DMS79 (cell line): ENCODE measurements at regions not wholly inside any gene's neighbourhood (a gene's known extent, or its start where the extent isn't known, plus 50 kb on each side); places are given as distances from the start of the nearest gene placed in this dataset.

Experiments used
- DNase-seq: peaks from one replicate; lab custom pipeline; 2025; lab: John Stamatoyannopoulos, UW

DNA sequence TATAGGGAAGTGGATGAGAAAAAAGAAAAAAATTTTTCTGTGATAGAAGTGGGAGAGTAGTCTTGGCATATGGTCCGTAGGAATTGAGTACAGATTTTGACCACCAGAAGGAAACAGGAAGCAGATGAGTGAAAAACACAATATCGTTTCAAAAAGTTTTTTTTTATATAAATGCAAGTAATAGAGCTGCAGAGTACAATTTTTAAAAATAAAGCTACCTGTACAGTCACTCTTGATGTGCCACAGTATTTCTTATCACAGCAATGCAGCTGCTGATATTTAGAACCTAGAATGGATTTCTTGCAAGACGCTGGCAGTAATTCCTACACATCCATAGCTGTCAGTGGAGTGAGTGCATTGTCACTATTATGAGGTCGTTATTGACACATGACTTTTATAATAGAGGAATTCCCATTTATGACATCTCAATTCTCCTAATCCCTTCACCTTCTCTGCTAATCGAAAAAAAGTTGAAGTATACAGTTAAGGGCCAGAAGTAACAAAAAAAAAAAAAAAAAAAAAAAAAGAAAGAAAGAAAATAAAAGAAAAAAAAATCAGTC lies 477.7 kb downstream of the TAF11L14 start:
- DNase-seq: no peak

DNA sequence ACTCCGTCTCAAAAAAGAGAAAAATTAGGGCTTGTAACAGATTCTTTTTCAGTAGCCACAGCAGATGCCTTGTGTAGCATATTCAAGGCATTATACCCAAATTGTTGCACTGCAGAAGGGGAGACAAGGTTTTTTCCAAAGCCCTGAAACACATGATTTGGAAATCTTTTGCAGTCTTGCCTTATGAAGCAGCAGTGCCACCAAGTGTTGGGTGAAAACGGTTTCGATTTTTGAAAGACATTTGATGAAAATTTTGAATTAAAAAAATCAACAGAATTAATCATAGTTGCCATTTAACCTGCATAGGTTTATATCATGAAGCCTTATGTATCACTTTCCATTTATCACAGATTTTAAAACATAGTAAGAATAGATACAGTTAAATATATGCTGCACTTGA lies 479.5 kb downstream of the TAF11L14 start:
- DNase-seq: no peak

DNA sequence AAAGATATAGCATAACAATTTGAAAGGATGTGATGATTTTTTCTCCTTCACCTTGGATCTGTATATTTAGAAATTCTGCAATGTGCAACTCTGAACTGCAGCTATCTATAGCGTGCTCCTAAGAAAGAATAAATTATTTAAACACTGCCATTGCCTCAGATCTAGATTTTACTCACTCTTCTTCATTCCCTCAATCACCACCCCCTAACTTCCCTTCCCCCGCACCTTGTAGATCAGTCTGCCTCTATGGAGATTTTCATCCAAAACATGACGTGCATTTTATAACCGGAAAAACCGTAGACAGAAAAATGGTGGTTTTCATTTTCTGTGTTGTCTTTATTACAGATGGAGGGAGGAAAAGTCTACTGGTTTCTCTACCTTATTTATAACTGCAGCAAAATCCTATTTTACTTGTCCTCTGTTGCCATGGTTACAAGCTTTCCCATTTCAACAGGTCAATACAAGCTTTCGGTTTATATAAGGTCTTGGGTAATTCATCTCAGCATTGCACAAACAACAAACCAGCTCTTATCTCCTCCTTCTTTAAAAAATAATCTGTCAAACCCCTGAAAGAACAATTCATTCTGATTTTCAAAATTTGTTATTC lies 480.0 kb downstream of the TAF11L14 start:
- DNase-seq: no peak

DNA sequence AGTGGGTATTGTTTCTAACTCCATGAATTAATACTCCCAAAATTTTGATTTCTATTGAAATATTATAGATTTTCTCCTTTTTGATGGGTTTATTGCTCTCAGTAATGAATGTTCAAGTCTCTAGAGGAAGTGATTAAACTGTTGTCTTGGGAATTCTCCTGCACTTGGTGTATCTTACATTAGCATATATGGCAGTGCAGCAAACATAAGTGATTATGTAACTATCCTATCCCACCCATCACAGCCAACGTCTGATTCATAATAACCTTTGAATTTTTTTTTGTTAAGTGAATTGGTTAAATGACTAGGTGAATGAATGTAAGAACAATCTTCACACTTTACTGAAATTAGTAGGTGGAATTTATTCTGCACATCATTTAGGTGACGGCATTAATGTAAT lies 483.7 kb downstream of the TAF11L14 start:
- no peak for DNase-seq

DNA sequence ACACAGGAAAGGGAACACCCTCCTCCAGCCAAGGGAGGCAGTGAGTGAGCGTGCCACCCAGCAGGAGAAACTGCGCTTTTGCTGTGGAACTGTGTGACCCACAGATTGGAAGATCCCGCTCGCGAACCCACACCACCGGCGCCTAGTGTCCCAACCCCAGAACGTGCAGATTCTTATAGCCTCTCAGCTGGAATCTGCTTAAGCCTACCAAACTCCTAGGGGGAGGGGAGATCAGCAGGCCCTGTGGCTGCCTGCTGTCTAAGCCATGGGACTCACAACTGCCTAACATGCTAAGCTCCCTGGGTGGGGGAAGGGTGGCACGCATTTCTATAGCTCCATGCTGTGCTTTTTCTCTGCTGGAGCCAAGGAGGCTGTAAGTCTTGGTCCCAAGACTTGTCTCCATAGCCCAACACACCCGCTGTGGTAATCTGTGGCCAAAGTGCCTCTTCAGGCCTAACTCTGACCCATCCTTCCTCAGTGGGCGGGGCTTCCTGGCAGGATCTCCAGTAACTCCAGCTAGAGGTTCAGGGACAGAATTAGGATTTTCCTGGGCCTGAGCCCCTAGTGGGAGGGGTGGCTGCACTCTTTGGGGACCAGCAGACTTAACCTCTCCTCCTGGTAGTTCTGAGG lies 485.0 kb downstream of the TAF11L14 start:
- no peak for DNase-seq

DNA sequence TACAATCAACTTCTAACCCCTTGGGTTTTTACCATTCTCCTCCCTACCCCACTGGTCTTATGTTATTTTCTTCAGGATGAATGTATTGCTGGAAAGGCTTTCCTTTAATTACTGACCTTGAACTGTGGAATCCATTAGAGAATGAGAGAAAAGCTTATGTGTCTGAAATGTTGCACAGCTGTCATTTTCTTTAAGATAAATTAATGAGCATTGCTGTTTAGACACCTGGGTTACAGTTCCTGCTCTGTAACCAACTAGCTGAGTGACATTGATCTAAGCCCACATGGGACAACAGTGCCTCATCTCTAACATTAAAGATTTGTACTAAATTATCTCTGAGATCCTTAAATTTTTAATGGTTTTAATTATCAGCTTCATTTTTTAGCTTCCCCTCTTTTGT lies 507.0 kb downstream of the TAF11L14 start:
- no peak for DNase-seq

DNA sequence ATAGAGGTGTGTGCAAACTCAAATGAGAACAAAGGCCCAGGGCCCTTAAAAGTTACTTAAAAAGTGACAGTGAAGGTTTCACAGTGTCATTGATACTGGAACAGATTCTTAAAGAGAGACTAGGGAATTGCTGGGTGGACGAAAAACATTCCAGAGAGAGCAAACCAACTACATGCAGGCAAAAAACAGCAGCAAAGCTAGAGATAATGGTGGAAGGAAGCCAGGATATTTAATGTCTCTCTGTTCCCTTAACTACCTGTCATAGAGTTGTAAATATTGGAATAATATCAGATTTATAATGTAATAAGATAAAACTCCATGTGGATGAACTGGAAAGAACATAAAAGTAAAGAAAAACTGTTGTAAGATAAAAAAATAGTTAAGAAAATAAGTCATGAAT lies 508.6 kb downstream of the TAF11L14 start:
- no peak for DNase-seq

DNA sequence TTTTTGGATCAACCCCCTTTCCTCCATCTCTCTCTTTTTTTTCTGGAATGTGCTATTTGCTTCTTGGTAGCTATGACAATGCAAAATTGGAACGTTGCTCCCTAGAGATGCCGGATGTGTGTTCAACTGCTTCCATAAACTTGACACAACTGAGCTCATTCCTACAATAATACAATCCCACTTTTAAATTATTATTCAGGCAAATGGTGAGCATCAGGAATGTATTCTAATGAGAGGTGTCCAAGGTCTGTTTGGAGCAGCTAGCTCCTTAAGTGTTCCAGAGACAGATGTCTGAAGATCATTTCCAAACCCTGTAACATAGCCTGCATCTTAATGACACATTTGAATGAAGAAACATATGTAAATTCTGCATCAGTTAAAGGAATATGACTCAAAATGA lies 518.4 kb downstream of the TAF11L14 start:
- no peak for DNase-seq

DNA sequence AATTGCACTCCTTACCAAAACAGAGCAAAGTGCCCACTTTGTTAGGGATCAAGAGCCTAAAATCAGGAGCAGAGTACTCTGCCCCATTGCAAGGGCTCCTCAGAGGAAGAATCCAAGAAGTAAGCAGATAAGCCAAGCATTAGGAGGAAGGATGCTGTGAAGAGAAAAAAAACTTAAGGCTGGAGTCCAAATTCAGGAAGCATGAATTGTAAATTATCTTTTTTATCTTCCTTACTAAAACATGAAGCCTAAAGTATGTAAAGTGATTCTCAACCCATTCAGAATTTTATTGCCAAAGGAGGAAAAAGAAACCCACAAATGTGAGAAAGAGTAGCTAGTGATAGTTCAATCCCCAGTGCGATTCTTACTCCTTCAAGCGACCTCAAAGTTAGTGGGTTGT lies 523.9 kb downstream of the TAF11L14 start:
- DNase-seq: no peak

DNA sequence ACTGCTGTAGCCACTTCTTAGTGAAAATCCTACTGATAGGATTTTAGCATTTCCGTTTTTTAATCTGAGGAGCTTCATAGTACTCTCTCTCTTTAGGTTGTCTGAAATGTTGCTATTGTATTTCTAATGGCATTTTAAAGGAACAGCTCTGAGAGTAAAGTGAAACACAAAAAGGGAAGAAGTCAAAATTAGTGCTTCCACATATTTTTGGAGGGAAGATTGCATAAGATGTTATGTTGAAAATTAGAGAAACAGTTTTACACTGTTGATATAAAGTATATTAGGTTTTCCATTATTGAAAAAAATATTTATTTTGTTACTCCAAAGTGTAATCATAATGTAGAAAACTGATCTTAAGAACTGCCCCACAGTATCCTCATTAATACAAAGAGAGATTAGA lies 525.1 kb downstream of the TAF11L14 start:
- no peak for DNase-seq

DNA sequence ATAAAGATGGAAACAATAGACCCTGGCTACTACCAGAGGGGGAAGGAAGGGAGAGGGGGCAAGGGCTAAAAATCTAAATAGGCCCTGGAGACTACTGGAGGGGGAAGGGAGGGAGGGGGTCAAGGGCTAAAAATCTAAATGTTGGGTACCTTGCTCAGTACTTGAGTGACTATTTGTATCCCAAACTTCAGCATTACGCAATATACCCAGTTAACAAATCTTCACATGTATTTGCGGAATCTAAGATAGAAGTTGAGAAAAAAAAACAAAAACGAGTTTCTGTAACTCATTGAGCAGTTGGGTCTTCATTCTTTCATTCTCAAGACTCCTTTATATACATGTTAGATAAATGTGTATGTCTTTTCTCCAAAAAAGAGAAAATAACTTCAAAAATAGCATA lies 537.4 kb downstream of the TAF11L14 start:
- no peak for DNase-seq

DNA sequence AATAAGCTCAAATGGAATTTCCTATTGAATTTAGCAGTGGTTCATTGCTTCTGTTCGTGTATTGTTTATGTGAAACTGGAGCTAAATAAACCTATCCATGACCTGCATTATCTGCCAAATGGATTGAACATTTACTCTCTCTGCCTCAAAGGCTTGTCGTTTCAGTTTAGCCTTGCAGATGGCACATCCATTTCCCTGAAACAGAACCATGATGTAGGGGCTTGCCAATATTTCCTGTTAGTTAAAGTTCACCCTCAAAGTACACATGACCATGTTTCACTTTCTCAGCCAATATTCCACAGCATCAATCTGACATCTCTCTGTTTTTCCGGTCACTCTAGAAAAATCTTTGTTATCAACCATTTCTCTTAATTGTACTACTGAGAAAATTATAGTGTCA lies 545.3 kb downstream of the TAF11L14 start:
- no peak for DNase-seq

DNA sequence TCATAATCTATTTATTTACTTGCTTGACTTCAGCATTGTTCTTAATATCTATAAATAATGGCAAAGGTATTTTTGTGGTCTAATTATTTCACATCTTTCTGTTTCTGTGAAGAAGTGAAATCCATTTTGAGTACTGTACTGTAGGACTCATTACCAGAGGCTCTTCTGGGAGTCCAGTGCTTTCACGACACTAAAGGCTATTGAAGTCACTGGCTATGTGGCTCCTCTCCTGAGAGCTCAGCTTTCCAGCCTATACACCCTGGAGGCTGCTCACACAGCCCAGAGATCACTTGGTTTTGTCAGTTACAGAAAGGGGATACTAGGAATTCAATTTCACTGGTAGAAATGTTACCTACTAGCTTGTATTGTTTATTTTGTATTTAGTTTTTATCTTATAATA lies 547.3 kb downstream of the TAF11L14 start:
- no peak for DNase-seq

DNA sequence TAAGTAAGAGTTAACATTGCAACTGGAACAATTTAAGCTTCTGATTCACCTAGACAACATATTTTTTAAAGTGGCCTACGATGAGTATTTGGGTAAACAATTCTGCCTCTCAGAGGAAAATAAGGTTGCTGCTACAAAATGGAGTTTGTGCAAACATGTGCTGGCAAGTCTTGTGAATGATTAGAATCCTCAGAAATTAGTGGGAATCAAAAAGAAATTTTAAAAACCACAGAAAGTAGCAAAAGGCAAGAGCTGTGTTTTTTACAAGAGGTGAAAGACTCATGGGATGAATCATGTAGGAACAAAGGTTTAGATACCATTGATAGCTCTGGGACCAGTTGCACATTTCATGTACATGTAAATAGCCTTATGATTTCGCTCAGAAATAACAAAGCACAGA lies 561.6 kb downstream of the TAF11L14 start:
- no peak for DNase-seq

DNA sequence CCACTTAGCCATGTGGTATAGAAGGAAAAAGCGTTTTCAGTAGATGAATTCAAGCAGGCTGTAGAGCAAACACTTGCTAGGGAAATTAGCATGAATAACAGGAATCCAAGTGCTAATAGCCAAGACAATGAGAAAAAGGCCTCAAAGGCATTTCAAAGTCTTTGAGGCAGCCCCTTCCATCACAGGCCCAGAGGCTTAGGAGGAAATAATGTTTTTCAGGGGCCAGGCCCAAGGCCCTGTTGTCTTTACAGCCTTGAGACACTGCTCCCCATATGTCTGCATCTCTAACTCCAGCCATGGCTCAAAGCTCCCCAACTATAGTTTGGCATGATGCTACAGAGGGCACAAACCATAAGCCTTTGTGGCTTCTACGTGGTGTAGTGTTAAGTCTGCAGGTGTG lies 563.5 kb downstream of the TAF11L14 start:
- no peak for DNase-seq

DNA sequence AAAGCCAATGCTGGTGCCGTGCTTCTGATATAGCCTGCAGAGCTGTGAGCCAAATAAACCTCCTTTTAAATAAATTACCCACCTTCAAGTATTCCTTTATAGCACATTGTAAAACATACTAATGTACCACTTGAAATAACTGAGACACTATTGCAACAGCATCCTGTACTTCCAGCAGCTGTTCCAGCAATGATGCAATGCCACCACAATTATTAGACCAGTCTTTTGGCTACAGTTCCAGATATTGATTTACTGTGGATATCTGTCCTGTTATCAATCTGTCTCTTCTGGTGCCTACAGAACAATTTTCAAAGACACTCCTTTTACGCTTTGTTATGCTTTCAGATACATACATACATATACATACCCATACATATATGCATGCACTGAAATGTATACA lies 567.9 kb downstream of the TAF11L14 start:
- DNase-seq: no peak

DNA sequence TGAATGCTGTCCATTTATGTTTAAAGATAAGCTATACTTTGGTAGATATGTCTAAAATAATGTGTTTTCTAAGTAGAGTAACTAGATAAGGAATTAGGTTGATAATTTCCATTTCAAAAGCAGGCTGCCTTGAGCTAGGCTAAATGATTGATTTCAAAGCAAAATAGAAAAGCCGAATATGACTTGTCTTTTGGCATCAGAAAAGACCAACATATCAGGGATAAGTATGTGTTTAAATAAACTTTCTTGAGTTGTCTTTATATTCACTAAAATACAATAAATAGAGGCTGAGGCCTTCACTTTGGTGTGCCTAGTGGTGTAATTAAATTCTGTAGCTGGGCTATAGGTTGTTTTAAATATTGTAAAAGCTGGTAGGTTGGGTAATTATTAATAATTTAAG lies 569.0 kb downstream of the TAF11L14 start:
- DNase-seq: no peak

DNA sequence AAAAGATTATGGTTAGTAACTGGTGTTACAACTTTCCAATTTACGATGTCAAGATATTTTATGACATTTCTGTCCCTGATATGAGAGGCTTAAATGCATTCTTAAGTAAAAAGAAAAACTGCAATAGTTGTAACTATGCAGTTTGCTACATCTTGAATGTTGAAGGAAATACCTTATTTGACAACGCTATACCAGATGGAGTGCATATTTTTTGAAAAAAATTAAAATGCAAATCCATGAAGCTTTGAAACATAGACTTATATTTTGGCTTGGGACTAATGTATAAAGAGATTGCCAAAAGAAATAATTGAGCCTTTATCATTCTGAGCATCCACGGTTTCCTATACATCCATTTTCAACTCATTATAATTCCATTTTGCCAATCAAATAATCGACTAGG lies 579.4 kb downstream of the TAF11L14 start:
- no peak for DNase-seq

DNA sequence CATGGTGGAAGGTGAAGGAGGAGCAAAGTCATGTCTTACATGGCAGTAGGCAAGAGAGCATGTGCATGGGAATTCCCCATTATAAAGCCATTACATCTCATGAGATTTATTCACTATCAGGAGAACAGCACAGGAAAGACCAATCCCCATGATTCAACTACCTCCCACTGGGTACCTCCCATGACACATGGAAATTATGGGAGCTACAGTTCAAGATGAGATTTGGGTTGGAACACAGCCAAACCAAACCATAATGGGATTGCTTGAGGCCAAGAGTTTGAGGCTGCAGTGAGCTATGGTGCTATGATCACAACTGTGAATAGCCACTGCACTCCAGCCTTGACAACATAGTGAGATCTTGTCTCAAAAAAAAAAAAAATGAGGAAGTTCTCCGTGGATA lies 581.8 kb downstream of the TAF11L14 start:
- no peak for DNase-seq

DNA sequence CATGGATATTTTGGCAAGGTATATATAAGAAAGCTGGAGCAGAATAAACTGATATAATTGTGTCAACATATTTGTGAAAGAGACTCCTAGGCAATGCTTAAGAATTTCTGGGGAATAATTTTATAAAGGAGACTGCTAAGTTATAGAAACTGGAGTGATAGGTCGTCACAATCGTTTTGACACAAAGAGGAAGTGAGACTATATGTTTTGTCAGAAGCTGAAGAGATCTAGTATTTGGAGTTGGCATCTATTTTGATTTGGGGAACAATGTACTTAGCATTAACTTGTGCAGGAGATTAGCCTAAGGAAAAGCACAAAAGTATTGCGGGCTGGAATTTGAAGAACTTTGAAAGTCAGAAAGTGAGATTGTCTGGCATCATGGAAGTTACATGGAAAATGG lies 582.5 kb downstream of the TAF11L14 start:
- no peak for DNase-seq

DNA sequence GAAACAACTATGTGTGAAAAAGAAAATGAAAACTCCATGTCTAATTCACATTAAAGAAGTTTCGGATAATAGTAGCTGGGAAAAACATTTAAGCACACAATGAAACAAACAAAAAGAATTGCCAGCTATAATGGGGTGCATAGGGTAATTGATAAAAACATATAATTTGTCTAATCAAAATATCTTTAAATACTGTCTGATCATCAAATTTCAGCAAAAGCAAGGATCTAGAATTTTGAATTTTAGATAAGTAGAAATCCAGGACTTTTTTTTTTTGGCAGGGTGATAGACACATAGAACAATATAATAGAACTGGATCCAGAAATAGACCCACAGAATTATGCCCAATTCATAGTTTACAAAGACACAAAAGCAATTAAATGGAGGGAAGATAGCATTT lies 585.0 kb downstream of the TAF11L14 start:
- no peak for DNase-seq

DNA sequence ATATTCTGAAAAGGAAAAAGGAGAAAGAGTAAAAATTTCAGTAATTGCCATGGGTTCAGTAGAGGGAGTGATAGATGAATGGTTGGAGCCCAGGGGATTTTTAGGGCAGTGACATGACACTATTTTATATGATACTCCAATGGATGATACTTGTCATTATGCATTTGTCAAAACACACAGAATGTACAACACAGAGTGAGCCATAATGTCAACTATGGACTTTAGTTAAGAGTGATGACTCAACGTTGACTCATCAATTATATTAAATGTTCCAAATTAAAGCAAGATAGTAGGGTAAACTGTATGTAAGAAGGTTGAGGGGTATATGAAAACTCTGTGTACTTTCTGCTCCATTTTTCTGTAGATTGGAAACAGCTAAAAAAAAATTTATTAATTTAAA lies 586.4 kb downstream of the TAF11L14 start:
- no peak for DNase-seq

DNA sequence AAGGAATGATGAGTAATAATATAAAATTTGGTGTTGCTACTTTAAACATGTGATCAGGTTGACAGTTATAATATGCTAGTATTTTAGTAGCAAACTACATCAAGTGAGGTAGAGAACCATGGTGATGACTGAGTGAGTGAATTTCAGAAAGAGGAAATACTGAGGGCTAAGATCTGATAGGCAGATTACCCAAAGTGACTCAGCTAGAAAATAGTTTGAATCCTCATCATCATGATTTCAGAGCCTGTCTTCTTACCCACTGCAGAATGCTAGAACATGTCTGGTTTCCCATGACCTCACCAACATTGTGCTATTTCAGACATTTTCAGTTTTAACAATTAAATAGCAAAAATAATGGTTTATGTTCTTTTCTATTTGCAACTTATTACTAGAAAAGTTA lies 602.1 kb downstream of the TAF11L14 start:
- DNase-seq: no peak

DNA sequence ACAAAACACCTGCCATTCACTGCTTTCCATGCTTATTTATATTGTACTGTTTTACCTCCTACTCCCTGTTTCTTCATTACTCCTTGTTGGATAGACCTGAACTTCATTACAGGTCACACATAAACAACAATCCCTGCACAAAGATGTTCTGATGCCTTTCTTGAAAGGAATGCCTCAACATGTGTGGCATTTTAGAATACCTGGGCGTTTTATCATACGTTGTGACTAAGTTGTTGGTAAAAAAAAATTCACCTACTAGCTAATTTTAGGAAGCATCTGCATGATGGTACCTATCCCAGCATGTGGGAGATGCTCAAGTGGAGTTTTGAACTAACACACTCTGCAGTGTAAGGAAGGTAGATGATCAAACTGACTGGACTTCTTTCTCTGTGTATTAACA lies 604.1 kb downstream of the TAF11L14 start:
- no peak for DNase-seq
